SU-DHL-6 (cell line): ENCODE measurements at regions not wholly inside any gene's neighbourhood (a gene's known extent, or its start where the extent isn't known, plus 50 kb on each side); places are given as distances from the start of the nearest gene placed in this dataset.

ENCODE experiments used
- EZH2phosphoT487 ChIP-seq: fragments of 200-600 bp; sonication (generic), shearing (Covaris generic); conservative IDR thresholded peaks from 2 replicates; pipeline ENCODE4 v1.6.1; 2018; ENCODE audit warnings: mild to moderate bottlenecking, antibody characterized with exemption, low read length, moderate library complexity, mixed read lengths
- TF ChIP-seq, protein P1 (sequence below): fragments of 200-600 bp; sonication (generic); IDR thresholded peaks from one replicate; pipeline ENCODE4 v1.5.1; 2017; ENCODE audit warnings: antibody characterized with exemption, mild to moderate bottlenecking, low read length, moderate library complexity; ENCODE audit not compliant: insufficient read depth, poor library complexity, severe bottlenecking

DNA sequence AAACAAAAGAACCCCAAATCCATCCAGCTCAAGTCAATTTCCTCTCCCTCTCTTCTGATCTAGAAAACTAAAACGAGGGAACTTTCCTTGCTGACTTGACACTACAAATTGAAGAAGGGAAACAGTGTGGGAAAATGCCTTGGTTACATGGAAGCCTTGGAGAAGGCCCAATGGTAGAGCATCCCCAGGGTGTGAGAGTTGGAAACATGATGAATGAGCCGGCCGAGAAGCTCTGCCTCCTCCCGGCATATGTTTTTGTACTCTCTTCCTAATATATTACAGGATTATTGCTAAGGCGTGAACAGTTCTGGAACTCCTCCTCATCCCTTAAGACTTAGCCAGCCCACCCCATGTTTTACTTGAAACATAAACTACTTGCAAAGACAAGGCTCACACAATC lies 618.2 kb upstream of the MGMT start:
- TF ChIP-seq, protein P1, sequence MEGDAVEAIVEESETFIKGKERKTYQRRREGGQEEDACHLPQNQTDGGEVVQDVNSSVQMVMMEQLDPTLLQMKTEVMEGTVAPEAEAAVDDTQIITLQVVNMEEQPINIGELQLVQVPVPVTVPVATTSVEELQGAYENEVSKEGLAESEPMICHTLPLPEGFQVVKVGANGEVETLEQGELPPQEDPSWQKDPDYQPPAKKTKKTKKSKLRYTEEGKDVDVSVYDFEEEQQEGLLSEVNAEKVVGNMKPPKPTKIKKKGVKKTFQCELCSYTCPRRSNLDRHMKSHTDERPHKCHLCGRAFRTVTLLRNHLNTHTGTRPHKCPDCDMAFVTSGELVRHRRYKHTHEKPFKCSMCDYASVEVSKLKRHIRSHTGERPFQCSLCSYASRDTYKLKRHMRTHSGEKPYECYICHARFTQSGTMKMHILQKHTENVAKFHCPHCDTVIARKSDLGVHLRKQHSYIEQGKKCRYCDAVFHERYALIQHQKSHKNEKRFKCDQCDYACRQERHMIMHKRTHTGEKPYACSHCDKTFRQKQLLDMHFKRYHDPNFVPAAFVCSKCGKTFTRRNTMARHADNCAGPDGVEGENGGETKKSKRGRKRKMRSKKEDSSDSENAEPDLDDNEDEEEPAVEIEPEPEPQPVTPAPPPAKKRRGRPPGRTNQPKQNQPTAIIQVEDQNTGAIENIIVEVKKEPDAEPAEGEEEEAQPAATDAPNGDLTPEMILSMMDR: no peak
- no peak for TF ChIP-seq EZH2phosphoT487
